ENCODE measurements at regions not wholly inside any gene's neighbourhood (a gene's known extent, or its start where the extent isn't known, plus 50 kb on each side); places are given as distances from the start of the nearest gene placed in this dataset.

- POLR2A ChIA-PET: no interaction called here
- intact Hi-C loops (cut with micrococcal nuclease; ENCODE audit: unreplicated experiment): no loop called here
- no peak for TF ChIP-seq SIN3A (IDR thresholded peaks at IDR 0.05; ENCODE audit: borderline replicate concordance, insufficient read depth, low read depth, low read length)
- TF ChIP-seq REST (IDR thresholded peaks at IDR 0.05; ENCODE audit: insufficient read depth in 1 of 2, low read depth in 2 of 2, low read length in 1 of 2): no peak
- TF ChIP-seq TCF7L2 (IDR thresholded peaks at IDR 0.05; ENCODE audit: low read depth, low read length): no peak
- TF ChIP-seq CTCF (IDR thresholded peaks at IDR 0.05): no peak
- Histone ChIP-seq H3K9me3 (ENCODE audit: control insufficient read depth, insufficient read depth, low read depth, low read length) (no peaks in the 10 kb centered on the region), H3K4me3 (ENCODE audit: low read depth in 2 of 2, low read length in 2 of 2) (no peak overlapping the region), H3K27ac (ENCODE audit: low read length) (no peak overlapping the region), H3K4me1 (ENCODE audit: control insufficient read depth, insufficient read depth, low read length) (no peaks in the 10 kb centered on the region), H3K36me3 (ENCODE audit: control insufficient read depth, insufficient read depth, low read length) (no peaks in the 10 kb centered on the region), H3K27me3 (ENCODE audit: control insufficient read depth, insufficient read depth, low read length) (no peaks in the 10 kb centered on the region)
- DNase-seq (ENCODE audit: low read depth, low spot score) (no peak), ATAC-seq (no peak)
- CTCF ChIA-PET: interaction anchor here (0.6 kb wide), 1 partner anchor 115 kb away, joined by 4 read pairs; no protein-coding TSS in a partner anchor
- no TSS peak for BruUV-seq (replicated peaks)
- in situ Hi-C loops (cut with HindIII; ENCODE audit: low pct_unique_long_range_greater_than_20kb, low sequenced_read_pairs): no loop called here
Measured at GRCh38 chr11:25992294-25992693, 339.6 kb upstream of the ANO3 start.

GRCh38 chr11:25993016-25993415, 338.9 kb upstream of the ANO3 start:
- no TSS peak for BruUV-seq (replicated peaks)
- in situ Hi-C loops (cut with HindIII; ENCODE audit: low pct_unique_long_range_greater_than_20kb, low sequenced_read_pairs) (no loop called here), intact Hi-C loops (cut with micrococcal nuclease; ENCODE audit: unreplicated experiment) (no loop called here)
- DNase-seq (ENCODE audit: low read depth, low spot score) (no peak), ATAC-seq (no peak)
- TF ChIP-seq REST (IDR thresholded peaks at IDR 0.05; ENCODE audit: insufficient read depth in 1 of 2, low read depth in 2 of 2, low read length in 1 of 2): no peak
- TF ChIP-seq SIN3A (IDR thresholded peaks at IDR 0.05; ENCODE audit: borderline replicate concordance, insufficient read depth, low read depth, low read length): no peak
- TF ChIP-seq TCF7L2 (IDR thresholded peaks at IDR 0.05; ENCODE audit: low read depth, low read length): no peak
- TF ChIP-seq POLR2AphosphoS5 (IDR thresholded peaks at IDR 0.05; ENCODE audit: low read depth, low read length): no peak
- TF ChIP-seq CTCF (IDR thresholded peaks at IDR 0.05): no peak
- no peak overlapping the region for H3K4me3 ChIP-seq (ENCODE audit: low read depth in 2 of 2, low read length in 2 of 2)
- H3K4me1 ChIP-seq (ENCODE audit: control insufficient read depth, insufficient read depth, low read length): no peaks in the 10 kb centered on the region
- ChIA-PET POLR2A (no interaction called here), CTCF (interaction anchor here (0.6 kb wide), 1 partner anchor 115 kb away, joined by 4 read pairs; no protein-coding TSS in a partner anchor)
- no peaks in the 10 kb centered on the region for H3K36me3 ChIP-seq (ENCODE audit: control insufficient read depth, insufficient read depth, low read length)
- H3K27me3 ChIP-seq (ENCODE audit: control insufficient read depth, insufficient read depth, low read length): no peaks in the 10 kb centered on the region
- H3K9me3 ChIP-seq (ENCODE audit: control insufficient read depth, insufficient read depth, low read depth, low read length): no peaks in the 10 kb centered on the region
- H3K27ac ChIP-seq (ENCODE audit: low read length): no peak overlapping the region
